B cell (primary cell): ENCODE measurements at regions not wholly inside any gene's neighbourhood (a gene's known extent, or its start where the extent isn't known, plus 50 kb on each side); places are given as distances from the start of the nearest gene placed in this dataset.

ENCODE experiments used
- ATAC-seq: fragments of 200-7000 bp; cut with Tn5 transposase; one replicate; pipeline ENCODE4 v1.10.0; 2021; ENCODE audit warnings: low read depth, mild to moderate bottlenecking, moderate number of reproducible peaks, moderate library complexity
- CTCF ChIA-PET: fragments of 350-600 bp; sonication (Branson Sonifier 250); formaldehyde crosslinking; loops from one replicate; lab custom pipeline; 2021; ENCODE audit warnings: antibody characterized with exemption, inconsistent platforms; lab: Charles Lee
- POLR2A ChIA-PET: fragments of 350-600 bp; sonication (Branson Sonifier 250); formaldehyde crosslinking; loops from one replicate; lab custom pipeline; 2021; ENCODE audit warnings: antibody characterized with exemption; lab: Charles Lee
- DNase-seq: peaks from one replicate; pipeline ENCODE4 v3.0.0; 2013
- H2AFZ ChIP-seq: 2 replicates; pipeline ENCODE4 v1.6.1; 2012; ENCODE audit warnings: mild to moderate bottlenecking, low read depth, low read length; ENCODE audit not compliant: insufficient read depth, poor library complexity, severe bottlenecking
- H3K27ac ChIP-seq, 2 donors: 1 replicate in 1 of 2; 2 replicates in 1 of 2; pipeline ENCODE4 v1.5.1; 2012 to 2013; ENCODE audit warnings: low read length in 2 of 2, mild to moderate bottlenecking in 2 of 2, moderate library complexity in 1 of 2
- H3K27me3 ChIP-seq, 4 experiments: fragments of 200-600 bp in 1 of 4; sonication (generic) in 1 of 4; replicated peaks in 1 of 4; 1 replicate in 2 of 4; 2 replicates in 2 of 4; pipeline versions ENCODE4 v1.6.1 to v1.7.0; 2013 to 2016; ENCODE audit warnings: low read length in 3 of 4, mild to moderate bottlenecking in 2 of 4, mixed read lengths in 1 of 4, moderate library complexity in 1 of 4; ENCODE audit not compliant: insufficient read depth in 4 of 4, control insufficient read depth in 3 of 4; ENCODE audit errors: control extremely low read depth in 1 of 4
- H3K36me3 ChIP-seq, 2 experiments: replicated peaks in 1 of 2; 1 replicate in 1 of 2; 2 replicates in 1 of 2; pipeline versions ENCODE4 v1.6.1 to v1.7.1; 2013; ENCODE audit warnings: low read length in 1 of 2; ENCODE audit not compliant: insufficient read depth in 2 of 2, control insufficient read depth in 1 of 2; ENCODE audit errors: control extremely low read depth in 1 of 2, extremely low read depth in 1 of 2
- H3K4me1 ChIP-seq, 2 donors: fragments of 200-600 bp in 1 of 2; sonication (generic) in 1 of 2; 1 replicate in 1 of 2; 2 replicates in 1 of 2; pipeline versions ENCODE4 v1.5.1 to v1.6.1; 2013 to 2017; ENCODE audit warnings: low read length in 2 of 2; ENCODE audit not compliant: control insufficient read depth in 2 of 2, insufficient read depth in 2 of 2
- H3K4me2 ChIP-seq: replicated peaks from 2 replicates; pipeline ENCODE3; 2012; ENCODE audit warnings: mild to moderate bottlenecking, low read depth, low read length; ENCODE audit not compliant: poor library complexity, severe bottlenecking
- H3K4me3 ChIP-seq, 5 experiments: fragments of 200-600 bp in 1 of 5; sonication (generic) in 1 of 5; 1 replicate in 3 of 5; 2 replicates in 2 of 5; pipeline versions ENCODE4 v1.5.1 to v1.7.0; 2011 to 2016; ENCODE audit warnings: low read length in 4 of 5, mild to moderate bottlenecking in 4 of 5, low read depth in 2 of 5, control low read depth in 1 of 5, moderate library complexity in 1 of 5; ENCODE audit not compliant: insufficient read depth in 1 of 5; ENCODE audit errors: control extremely low read depth in 1 of 5, extremely low read depth in 1 of 5
- H3K79me2 ChIP-seq: fragments of 200-600 bp; sonication (generic); one replicate; pipeline ENCODE4 v1.6.0; 2016; ENCODE audit warnings: low read length; ENCODE audit not compliant: control insufficient read depth, insufficient read depth
- H3K9ac ChIP-seq: fragments of 200-600 bp; sonication (generic); 2 replicates; pipeline ENCODE4 v1.6.1; 2017; ENCODE audit warnings: mild to moderate bottlenecking, low read length, moderate library complexity
- H3K9me3 ChIP-seq, 3 donors: one replicate each; pipeline versions ENCODE4 v1.6.1 to v1.7.1; 2013; ENCODE audit warnings: low read length in 2 of 3; ENCODE audit not compliant: control insufficient read depth in 2 of 3, insufficient read depth in 1 of 3; ENCODE audit errors: control extremely low read depth in 1 of 3
- H4K20me1 ChIP-seq: 2 replicates; pipeline ENCODE4 v1.6.0; 2012; ENCODE audit warnings: mild to moderate bottlenecking, low read length; ENCODE audit not compliant: insufficient read depth, control insufficient read depth, poor library complexity, severe bottlenecking
- H3K27ac Mint-ChIP-seq: one replicate; pipeline ENCODE4 v1.8.0; 2021; ENCODE audit warnings: mixed read lengths
- H3K27me3 Mint-ChIP-seq: one replicate; pipeline ENCODE4 v1.8.0; 2021; ENCODE audit warnings: mixed read lengths
- H3K4me1 Mint-ChIP-seq: one replicate; pipeline ENCODE4 v1.8.0; 2021; ENCODE audit warnings: mixed read lengths
- H3K4me3 Mint-ChIP-seq: one replicate; pipeline ENCODE4 v1.8.0; 2021; ENCODE audit warnings: mixed read lengths
- H3K9me3 Mint-ChIP-seq: one replicate; pipeline ENCODE4 v1.8.0; 2022; ENCODE audit warnings: mixed read lengths; ENCODE audit not compliant: insufficient read depth
- CTCF ChIP-seq: fragments of 200-600 bp; IDR thresholded peaks from one replicate; pipeline ENCODE4 v1.8.0; 2022; ENCODE audit warnings: antibody characterized with exemption, mild to moderate bottlenecking
- EZH2 ChIP-seq: IDR thresholded peaks from 2 replicates; pipeline ENCODE4 v1.6.1; 2012; ENCODE audit warnings: borderline replicate concordance, low read depth, mild to moderate bottlenecking, moderate library complexity, low read length; ENCODE audit not compliant: insufficient read depth, poor library complexity, severe bottlenecking
- WGBS: methylation state at CpG from one replicate; pipeline ENCODE4 v1.1.5; 2013; ENCODE audit warnings: missing lambda C conversion rate; ENCODE audit not compliant: insufficient coverage; 5-methylcytosine and 5-hydroxymethylcytosine counted together
- intact Hi-C: fragments of 100-400 bp; cut with micrococcal nuclease; formaldehyde crosslinking; loops from one replicate; pipeline ENCODE4 v1.10.0; 2022

- H3K4me3 Mint-ChIP-seq = no peak overlapping the region
Measured at GRCh38 chr12:42692749-42693148, 103.2 kb upstream of the PRICKLE1 start.

GRCh38 chr12:42691991-42692557 is 102.5 kb upstream of the PRICKLE1 start:
- H3K4me2 ChIP-seq = no peak overlapping the region
- Mint-ChIP-seq H3K4me1 (peaks cover 4% of the 10 kb centered on the region), H3K9me3 (peaks cover 5% of the 10 kb centered on the region), H3K27me3 (no peaks in the 10 kb centered on the region), H3K4me3 (no peak overlapping the region), H3K27ac (no peak overlapping the region)
- TF ChIP-seq EZH2 (no peak), CTCF (no peak)
- H3K27me3 ChIP-seq = no peaks in the 10 kb centered on the region
- intact Hi-C loops = no loop called here
- H3K9me3 ChIP-seq = peaks cover 0 to 4% (median 0%) of the 10 kb centered on the region in 3 donors
- H3K4me1 ChIP-seq = no peaks in the 10 kb centered on the region
- H3K27ac ChIP-seq = no peak overlapping the region
- no peaks in the 10 kb centered on the region for H4K20me1 ChIP-seq
- POLR2A ChIA-PET = no interaction called here
- no peaks in the 10 kb centered on the region for H3K36me3 ChIP-seq
- no peak overlapping the region for H3K4me3 ChIP-seq
- H2AFZ ChIP-seq = no peak overlapping the region
- ATAC-seq = no peak
- WGBS = 100% methylated on average over 1 of the region's 8 CpGs
- CTCF ChIA-PET = no interaction called here
- no peaks in the 10 kb centered on the region for H3K79me2 ChIP-seq
- no peak overlapping the region for H3K9ac ChIP-seq
- no peak for DNase-seq

More at GRCh38 chr12:42692749-42693148, 103.2 kb upstream of the PRICKLE1 start:
- TF ChIP-seq CTCF = no peak
- no peak for TF ChIP-seq EZH2
- H3K4me1 ChIP-seq = no peaks in the 10 kb centered on the region
- Mint-ChIP-seq H3K4me1 (peaks cover 4% of the 10 kb centered on the region), H3K9me3 (peaks cover 5% of the 10 kb centered on the region), H3K27me3 (no peaks in the 10 kb centered on the region), H3K27ac (no peak overlapping the region)
- H3K4me3 ChIP-seq = no peak overlapping the region
- no peak overlapping the region for H3K4me2 ChIP-seq
- POLR2A ChIA-PET = no interaction called here
- DNase-seq (no peak), ATAC-seq (no peak)
- peaks cover 0 to 4% (median 0%) of the 10 kb centered on the region in 3 donors for H3K9me3 ChIP-seq
- intact Hi-C loops = no loop called here
- no peak overlapping the region for H3K9ac ChIP-seq
- no peaks in the 10 kb centered on the region for H3K36me3 ChIP-seq
- H3K27me3 ChIP-seq = no peaks in the 10 kb centered on the region
- no peak overlapping the region for H2AFZ ChIP-seq
- CTCF ChIA-PET = no interaction called here
- no peaks in the 10 kb centered on the region for H3K79me2 ChIP-seq
- no peaks in the 10 kb centered on the region for H4K20me1 ChIP-seq
- H3K27ac ChIP-seq = no peak overlapping the region
